H1 (cell line): ENCODE measurements at regions not wholly inside any gene's neighbourhood (a gene's known extent, or its start where the extent isn't known, plus 50 kb on each side); places are given as distances from the start of the nearest gene placed in this dataset.

Experiments used
- CTCF ChIA-PET: fragments of 300-600 bp; sonication (Branson Sonifier 250); formaldehyde crosslinking; loops from one replicate; lab custom pipeline; 2021; ENCODE audit not compliant: partially characterized antibody; lab: Charles Lee
- POLR2A ChIA-PET: fragments of 300-600 bp; sonication (Branson Sonifier 250); formaldehyde crosslinking; loops from one replicate; lab custom pipeline; 2021; ENCODE audit warnings: inconsistent platforms; ENCODE audit not compliant: partially characterized antibody; lab: Charles Lee
- DNase-seq, 2 experiments: peaks; one replicate each; pipeline versions ENCODE4 v3.0.0 to v3.0.0-alpha.2; 2010 to 2022; ENCODE audit warnings: low spot score in 2 of 2, low read depth in 1 of 2, mixed read lengths in 1 of 2
- FAIRE-seq: peaks from 2 replicates; lab custom pipeline; 2011; peaks lifted over from hg19 to GRCh38; lab: Jason Lieb, UNC
- H2AFZ ChIP-seq: 2 replicates; pipeline ENCODE4 v1.8.1; 2012; ENCODE audit warnings: low read length, inconsistent platforms
- H2AK5ac ChIP-seq: 2 replicates; pipeline ENCODE4 v1.6.1; 2013; ENCODE audit warnings: low read depth, low read length
- H2BK120ac ChIP-seq: replicated peaks from 2 replicates; pipeline ENCODE3; 2013; ENCODE audit warnings: low read depth, low read length, inconsistent platforms
- H2BK12ac ChIP-seq: 2 replicates; pipeline ENCODE4 v1.6.1; 2013; ENCODE audit warnings: low read depth, low read length
- H2BK15ac ChIP-seq: 2 replicates; pipeline ENCODE4 v1.6.1; 2013; ENCODE audit warnings: low read length
- H2BK20ac ChIP-seq: 2 replicates; pipeline ENCODE4 v1.6.1; 2013; ENCODE audit warnings: low read length
- H2BK5ac ChIP-seq: 2 replicates; pipeline ENCODE4 v1.6.1; 2013; ENCODE audit warnings: low read depth, low read length
- H3K14ac ChIP-seq: 2 replicates; pipeline ENCODE4 v1.6.1; 2013; ENCODE audit warnings: inconsistent platforms; ENCODE audit not compliant: insufficient read length
- H3K18ac ChIP-seq: 2 replicates; pipeline ENCODE4 v1.6.1; 2013; ENCODE audit warnings: low read length; ENCODE audit errors: extremely low read depth
- H3K23ac ChIP-seq: 2 replicates; pipeline ENCODE4 v1.6.1; 2013; ENCODE audit warnings: inconsistent platforms; ENCODE audit not compliant: insufficient read length
- H3K23me2 ChIP-seq: 2 replicates; pipeline ENCODE4 v1.6.1; 2013; ENCODE audit warnings: low read depth, low read length
- H3K27ac ChIP-seq: 2 replicates; pipeline ENCODE4 v1.6.1; 2011; ENCODE audit warnings: low read depth, low read length, inconsistent platforms
- H3K27me3 ChIP-seq, 4 experiments: replicated peaks in 1 of 4; 1 replicate in 1 of 4; 2 replicates in 3 of 4; pipeline versions ENCODE4 v1.6.1 to v1.8.1; 2011 to 2013; ENCODE audit warnings: low read length in 3 of 4, mild to moderate bottlenecking in 3 of 4, inconsistent platforms in 2 of 4, mixed read lengths in 2 of 4, moderate library complexity in 1 of 4; ENCODE audit not compliant: control insufficient read depth in 3 of 4, insufficient read depth in 3 of 4; ENCODE audit errors: extremely low read depth in 1 of 4
- H3K36me3 ChIP-seq, 4 experiments: 2 replicates each; pipeline versions ENCODE4 v1.6.1 to v1.8.1; 2011 to 2013; ENCODE audit warnings: mild to moderate bottlenecking in 4 of 4, low read length in 3 of 4, moderate library complexity in 2 of 4, control low read depth in 1 of 4, inconsistent platforms in 1 of 4; ENCODE audit not compliant: insufficient read depth in 4 of 4, control insufficient read depth in 2 of 4
- H3K4ac ChIP-seq: replicated peaks from 2 replicates; pipeline ENCODE3; 2013; ENCODE audit warnings: low read length, low read depth, mixed read lengths, inconsistent platforms; ENCODE audit not compliant: insufficient read length
- H3K4me1 ChIP-seq, 4 experiments: replicated peaks in 1 of 4; 1 replicate in 1 of 4; 2 replicates in 3 of 4; pipeline versions ENCODE4 v1.6.1 to v1.8.1; 2011 to 2013; ENCODE audit warnings: low read length in 3 of 4, inconsistent platforms in 2 of 4, mixed read lengths in 1 of 4; ENCODE audit not compliant: insufficient read depth in 4 of 4, control insufficient read depth in 3 of 4
- H3K4me2 ChIP-seq, 2 experiments: 2 replicates each; pipeline versions ENCODE4 v1.6.1 to v1.8.1; 2011 to 2013; ENCODE audit warnings: low read depth in 2 of 2, low read length in 2 of 2, control low read depth in 1 of 2, inconsistent platforms in 1 of 2, mild to moderate bottlenecking in 1 of 2; ENCODE audit not compliant: insufficient read depth in 1 of 2
- H3K4me3 ChIP-seq, 4 experiments: fragments of 200-600, 300-600 bp in 1 of 4; sonication (generic), shearing (Covaris generic), sonication (Bioruptor Twin) in 1 of 4; 2 replicates each; pipeline versions ENCODE4 v1.5.1 to v1.8.1; 2011 to 2016; ENCODE audit warnings: low read length in 4 of 4, low read depth in 3 of 4, control low read depth in 2 of 4, inconsistent platforms in 2 of 4, mild to moderate bottlenecking in 2 of 4, mixed read lengths in 1 of 4, moderate library complexity in 1 of 4; ENCODE audit not compliant: insufficient read depth in 2 of 4; ENCODE audit errors: extremely low read depth in 1 of 4
- H3K56ac ChIP-seq: replicated peaks from 2 replicates; pipeline ENCODE3; 2013; ENCODE audit warnings: low read depth, mild to moderate bottlenecking, mixed read lengths, low read length, inconsistent platforms; ENCODE audit not compliant: insufficient read length
- H3K79me1 ChIP-seq: 2 replicates; pipeline ENCODE4 v1.6.1; 2013; ENCODE audit warnings: low read depth, low read length, control low read depth
- H3K79me2 ChIP-seq, 2 experiments: 2 replicates each; pipeline versions ENCODE4 v1.6.1 to v1.8.1; 2012 to 2013; ENCODE audit warnings: low read length in 2 of 2, mild to moderate bottlenecking in 2 of 2, inconsistent platforms in 1 of 2; ENCODE audit not compliant: insufficient read depth in 2 of 2, control insufficient read depth in 1 of 2
- H3K9ac ChIP-seq, 4 experiments: replicated peaks in 1 of 4; 1 replicate in 1 of 4; 2 replicates in 3 of 4; pipeline versions ENCODE4 v1.6.1 to v1.8.1; 2011 to 2013; ENCODE audit warnings: low read depth in 3 of 4, low read length in 3 of 4, control low read depth in 2 of 4, mild to moderate bottlenecking in 2 of 4, moderate library complexity in 2 of 4, inconsistent platforms in 1 of 4; ENCODE audit errors: extremely low read depth in 1 of 4
- H3K9me3 ChIP-seq, 2 experiments: 2 replicates each; pipeline versions ENCODE4 v1.6.1 to v1.8.1; 2012 to 2013; ENCODE audit warnings: mild to moderate bottlenecking in 2 of 2, moderate library complexity in 2 of 2, control low read depth in 1 of 2, inconsistent platforms in 1 of 2, low read depth in 1 of 2, low read length in 1 of 2, mixed read lengths in 1 of 2; ENCODE audit not compliant: insufficient read depth in 2 of 2
- H4K20me1 ChIP-seq, 2 experiments: replicated peaks in 1 of 2; 2 replicates each; pipeline versions ENCODE3 to v1.8.1; 2011 to 2013; ENCODE audit warnings: inconsistent platforms in 2 of 2, low read length in 2 of 2, mild to moderate bottlenecking in 1 of 2; ENCODE audit not compliant: insufficient read depth in 2 of 2, control insufficient read depth in 1 of 2
- H4K5ac ChIP-seq: 2 replicates; pipeline ENCODE4 v1.6.1; 2013; ENCODE audit warnings: low read length, low read depth, mixed read lengths, inconsistent platforms; ENCODE audit not compliant: insufficient read length
- H4K8ac ChIP-seq: 2 replicates; pipeline ENCODE4 v1.8.0; 2013; ENCODE audit warnings: mild to moderate bottlenecking, moderate library complexity, low read length, inconsistent platforms; ENCODE audit not compliant: insufficient read depth; ENCODE audit errors: extremely low read depth
- H4K91ac ChIP-seq: replicated peaks from 2 replicates; pipeline ENCODE3; 2013; ENCODE audit warnings: low read length, mixed read lengths, inconsistent platforms; ENCODE audit not compliant: insufficient read length
- BACH1 ChIP-seq: IDR thresholded peaks from 2 replicates; pipeline ENCODE4 v1.6.1; 2012; ENCODE audit warnings: low read length, improper control_type of control experiment
- WGBS, 2 experiments: shearing (Covaris generic) in 1 of 2; methylation state at CpG; one replicate each; pipeline versions ENCODE4 v1.1.6 to v1.1.7; 2013 to 2015; ENCODE audit warnings: low lambda C conversion rate in 2 of 2, mixed read lengths in 2 of 2, inconsistent platforms in 1 of 2, low coverage in 1 of 2, missing lambda C conversion rate in 1 of 2; ENCODE audit not compliant: insufficient replicate concordance in 2 of 2, insufficient coverage in 1 of 2, insufficient read length in 1 of 2; ENCODE audit errors: extremely low coverage in 1 of 2, missing lambda C conversion rate in 1 of 2; 5-methylcytosine and 5-hydroxymethylcytosine counted together

DNA sequence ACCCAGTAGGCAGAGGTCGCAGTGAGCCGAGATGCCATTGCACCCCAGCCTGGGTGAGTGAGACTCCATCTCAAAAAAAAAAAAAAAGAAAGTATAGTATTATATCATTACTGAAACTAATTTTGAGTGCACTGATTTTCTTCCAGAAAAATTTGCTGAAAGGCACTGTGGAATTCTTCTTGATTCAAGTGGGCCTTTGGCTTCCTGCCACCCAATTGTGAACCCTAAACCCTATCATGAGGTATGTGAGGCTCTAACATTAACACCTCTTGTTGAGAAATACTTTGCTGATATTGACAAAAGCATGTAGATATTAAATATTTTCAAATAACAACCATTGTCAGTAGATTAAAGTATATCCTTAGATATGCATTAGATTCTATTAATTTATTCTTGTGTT is 211.2 kb downstream of the LRRK2 start:
- no peaks in the 10 kb centered on the region for H3K79me1 ChIP-seq
- H2BK120ac ChIP-seq: no peak overlapping the region
- no peak overlapping the region for H3K56ac ChIP-seq
- no peak overlapping the region for H3K14ac ChIP-seq
- no peak overlapping the region for H2AFZ ChIP-seq
- no peak overlapping the region for H2BK5ac ChIP-seq
- no peak overlapping the region for H3K4me3 ChIP-seq
- no peaks in the 10 kb centered on the region for H3K23me2 ChIP-seq
- H3K9me3 ChIP-seq: no peaks in the 10 kb centered on the region
- no peak overlapping the region for H3K9ac ChIP-seq
- no peak overlapping the region for H2BK12ac ChIP-seq
- H2BK20ac ChIP-seq: no peak overlapping the region
- H2AK5ac ChIP-seq: no peak overlapping the region
- H3K23ac ChIP-seq: no peak overlapping the region
- ChIA-PET POLR2A (no interaction called here), CTCF (no interaction called here)
- no peaks in the 10 kb centered on the region for H3K27me3 ChIP-seq
- no peak overlapping the region for H4K8ac ChIP-seq
- H2BK15ac ChIP-seq: no peak overlapping the region
- no peaks in the 10 kb centered on the region for H3K36me3 ChIP-seq
- no peak overlapping the region for H3K4ac ChIP-seq
- no peaks in the 10 kb centered on the region for H4K20me1 ChIP-seq
- no peak overlapping the region for H4K5ac ChIP-seq
- H4K91ac ChIP-seq: no peak overlapping the region
- DNase-seq (no peak), FAIRE-seq (no peak)
- H3K79me2 ChIP-seq: no peaks in the 10 kb centered on the region
- H3K18ac ChIP-seq: no peak overlapping the region
- no peak overlapping the region for H3K4me2 ChIP-seq
- 70% methylated on average over 2 of the region's 2 CpGs; no CpG with 5 or more reads in 1 of the 2 experiments for WGBS, 2 experiments
- no peak overlapping the region for H3K27ac ChIP-seq
- no peaks in the 10 kb centered on the region for H3K4me1 ChIP-seq
- no peak for TF ChIP-seq BACH1
